Panc1 (cell line): ENCODE measurements at regions not wholly inside any gene's neighbourhood (a gene's known extent, or its start where the extent isn't known, plus 50 kb on each side); places are given as distances from the start of the nearest gene placed in this dataset.
"Not testable (repeated sequence)": the region's sequence is repeated elsewhere in the genome, so short reads cannot be mapped to it uniquely, and the experiment has no call there.

Source experiments
- POLR2AphosphoS5 ChIP-seq: IDR thresholded peaks from 2 replicates; pipeline ENCODE4 v1.6.1; 2012; ENCODE audit warnings: mild to moderate bottlenecking, low read depth, low read length, moderate library complexity
- TF ChIP-seq, protein P1 (sequence below): fragments of 450-650 bp; IDR thresholded peaks from 2 replicates; pipeline ENCODE4 v1.5.1; 2017; ENCODE audit warnings: mild to moderate bottlenecking
- TF ChIP-seq, protein P2 (sequence below), 2 experiments: IDR thresholded peaks; 2 replicates each; pipeline ENCODE4 v1.6.1; 2011 to 2012; ENCODE audit warnings: low read depth in 2 of 2, control low read depth in 1 of 2, low read length in 1 of 2, mild to moderate bottlenecking in 1 of 2, moderate library complexity in 1 of 2; ENCODE audit not compliant: insufficient read depth in 1 of 2

DNA sequence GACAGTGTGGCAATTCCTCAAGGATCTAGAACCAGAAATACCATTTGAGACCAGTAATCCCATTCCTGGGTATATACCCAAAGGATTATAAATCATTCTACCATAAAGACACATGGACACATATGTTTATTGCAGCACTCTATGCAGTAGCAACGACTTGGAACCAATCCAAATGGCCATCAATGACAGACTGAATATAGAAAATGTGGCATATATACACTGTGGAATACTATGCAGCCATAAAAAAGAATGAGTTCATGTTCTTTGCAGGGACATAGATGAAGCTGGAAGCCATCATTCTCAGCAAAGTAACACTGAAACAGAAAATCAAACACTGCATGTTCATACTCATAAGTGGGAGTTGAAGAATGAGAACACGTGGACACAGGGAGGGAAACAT is 91.7 kb downstream of the VPREB1 start:
- TF ChIP-seq, protein P1, sequence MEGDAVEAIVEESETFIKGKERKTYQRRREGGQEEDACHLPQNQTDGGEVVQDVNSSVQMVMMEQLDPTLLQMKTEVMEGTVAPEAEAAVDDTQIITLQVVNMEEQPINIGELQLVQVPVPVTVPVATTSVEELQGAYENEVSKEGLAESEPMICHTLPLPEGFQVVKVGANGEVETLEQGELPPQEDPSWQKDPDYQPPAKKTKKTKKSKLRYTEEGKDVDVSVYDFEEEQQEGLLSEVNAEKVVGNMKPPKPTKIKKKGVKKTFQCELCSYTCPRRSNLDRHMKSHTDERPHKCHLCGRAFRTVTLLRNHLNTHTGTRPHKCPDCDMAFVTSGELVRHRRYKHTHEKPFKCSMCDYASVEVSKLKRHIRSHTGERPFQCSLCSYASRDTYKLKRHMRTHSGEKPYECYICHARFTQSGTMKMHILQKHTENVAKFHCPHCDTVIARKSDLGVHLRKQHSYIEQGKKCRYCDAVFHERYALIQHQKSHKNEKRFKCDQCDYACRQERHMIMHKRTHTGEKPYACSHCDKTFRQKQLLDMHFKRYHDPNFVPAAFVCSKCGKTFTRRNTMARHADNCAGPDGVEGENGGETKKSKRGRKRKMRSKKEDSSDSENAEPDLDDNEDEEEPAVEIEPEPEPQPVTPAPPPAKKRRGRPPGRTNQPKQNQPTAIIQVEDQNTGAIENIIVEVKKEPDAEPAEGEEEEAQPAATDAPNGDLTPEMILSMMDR: not testable (repeated sequence)
- TF ChIP-seq POLR2AphosphoS5: not testable (repeated sequence)
- TF ChIP-seq, protein P2, sequence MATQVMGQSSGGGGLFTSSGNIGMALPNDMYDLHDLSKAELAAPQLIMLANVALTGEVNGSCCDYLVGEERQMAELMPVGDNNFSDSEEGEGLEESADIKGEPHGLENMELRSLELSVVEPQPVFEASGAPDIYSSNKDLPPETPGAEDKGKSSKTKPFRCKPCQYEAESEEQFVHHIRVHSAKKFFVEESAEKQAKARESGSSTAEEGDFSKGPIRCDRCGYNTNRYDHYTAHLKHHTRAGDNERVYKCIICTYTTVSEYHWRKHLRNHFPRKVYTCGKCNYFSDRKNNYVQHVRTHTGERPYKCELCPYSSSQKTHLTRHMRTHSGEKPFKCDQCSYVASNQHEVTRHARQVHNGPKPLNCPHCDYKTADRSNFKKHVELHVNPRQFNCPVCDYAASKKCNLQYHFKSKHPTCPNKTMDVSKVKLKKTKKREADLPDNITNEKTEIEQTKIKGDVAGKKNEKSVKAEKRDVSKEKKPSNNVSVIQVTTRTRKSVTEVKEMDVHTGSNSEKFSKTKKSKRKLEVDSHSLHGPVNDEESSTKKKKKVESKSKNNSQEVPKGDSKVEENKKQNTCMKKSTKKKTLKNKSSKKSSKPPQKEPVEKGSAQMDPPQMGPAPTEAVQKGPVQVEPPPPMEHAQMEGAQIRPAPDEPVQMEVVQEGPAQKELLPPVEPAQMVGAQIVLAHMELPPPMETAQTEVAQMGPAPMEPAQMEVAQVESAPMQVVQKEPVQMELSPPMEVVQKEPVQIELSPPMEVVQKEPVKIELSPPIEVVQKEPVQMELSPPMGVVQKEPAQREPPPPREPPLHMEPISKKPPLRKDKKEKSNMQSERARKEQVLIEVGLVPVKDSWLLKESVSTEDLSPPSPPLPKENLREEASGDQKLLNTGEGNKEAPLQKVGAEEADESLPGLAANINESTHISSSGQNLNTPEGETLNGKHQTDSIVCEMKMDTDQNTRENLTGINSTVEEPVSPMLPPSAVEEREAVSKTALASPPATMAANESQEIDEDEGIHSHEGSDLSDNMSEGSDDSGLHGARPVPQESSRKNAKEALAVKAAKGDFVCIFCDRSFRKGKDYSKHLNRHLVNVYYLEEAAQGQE (IDR thresholded peaks at IDR 0.05; ENCODE audit: insufficient read depth in 1 of 2, low read depth in 2 of 2, low read length in 1 of 2): not testable (repeated sequence)
